Prostate gland (tissue), 2 donors: ENCODE measurements at regions not wholly inside any gene's neighbourhood (a gene's known extent, or its start where the extent isn't known, plus 50 kb on each side); places are given as distances from the start of the nearest gene placed in this dataset.

Experiments
- CTCF ChIP-seq, 4 experiments: fragments of 200-600 bp in 2 of 4; fragments of 450-650 bp in 2 of 4; sonication (generic) in 2 of 4; IDR thresholded peaks; 1 replicate in 3 of 4; 2 replicates in 1 of 4; pipeline ENCODE4 v1.5.1; 2016 to 2019; ENCODE audit warnings: antibody characterized with exemption in 4 of 4, mild to moderate bottlenecking in 2 of 4, moderate library complexity in 2 of 4
- POLR2AphosphoS5 ChIP-seq: sonication (generic); formaldehyde crosslinking; IDR thresholded peaks from one replicate; pipeline ENCODE4 v1.6.1; 2017; ENCODE audit warnings: antibody characterized with exemption

DNA sequence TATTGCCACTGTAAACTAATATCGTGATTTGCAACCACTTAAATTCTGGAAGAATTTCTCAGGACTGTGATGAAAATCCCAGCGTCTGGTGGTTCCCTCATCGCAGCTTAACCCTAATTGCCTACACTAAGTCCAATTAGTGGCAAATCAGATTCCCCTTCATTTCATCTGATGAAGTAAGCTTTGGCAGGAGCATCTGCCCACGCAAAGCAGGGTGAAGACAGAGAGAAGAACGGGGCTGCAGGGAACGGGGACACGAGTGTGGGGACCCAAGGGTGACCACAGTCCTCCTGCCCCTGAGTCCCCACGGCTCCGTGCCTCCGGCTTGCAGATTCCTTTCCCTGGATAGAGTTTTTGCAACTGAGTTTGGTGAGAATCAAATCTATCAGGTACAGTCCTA lies 159.5 kb downstream of the LY86 start:
- TF ChIP-seq CTCF (IDR thresholded peaks at IDR 0.05): no peak
- TF ChIP-seq POLR2AphosphoS5: no peak
